GM23338 (cell line): ENCODE measurements at regions not wholly inside any gene's neighbourhood (a gene's known extent, or its start where the extent isn't known, plus 50 kb on each side); places are given as distances from the start of the nearest gene placed in this dataset.

Experiments used
- CTCF ChIP-seq, 2 experiments: fragments of 200-600 bp in 1 of 2; sonication (generic) in 1 of 2; conservative IDR thresholded peaks; 2 replicates each; pipeline versions ENCODE4 v1.5.1 to v1.6.1; 2016 to 2017; ENCODE audit warnings: antibody characterized with exemption in 2 of 2, low read depth in 2 of 2, mild to moderate bottlenecking in 2 of 2, moderate library complexity in 1 of 2
- EZH2 ChIP-seq: fragments of 200-600 bp; sonication (generic); IDR thresholded peaks from one replicate; pipeline ENCODE4 v1.8.0; 2017; ENCODE audit warnings: antibody characterized with exemption, mild to moderate bottlenecking, low read depth; ENCODE audit not compliant: unreplicated experiment
- EZH2phosphoT487 ChIP-seq: fragments of 200-600 bp; sonication (generic); IDR thresholded peaks from one replicate; pipeline ENCODE4 v1.8.1; 2018; ENCODE audit warnings: antibody characterized with exemption; ENCODE audit not compliant: unreplicated experiment
- JUNB ChIP-seq: IDR thresholded peaks from one replicate; pipeline ENCODE4 v1.6.1; 2016; ENCODE audit warnings: antibody characterized with exemption; ENCODE audit not compliant: unreplicated experiment
- POLR2AphosphoS5 ChIP-seq: IDR thresholded peaks from 2 replicates; pipeline ENCODE4 v1.6.1; 2016; ENCODE audit warnings: antibody characterized with exemption, low read depth
- REST ChIP-seq: IDR thresholded peaks from one replicate; pipeline ENCODE4 v1.6.1; 2018; ENCODE audit warnings: antibody characterized with exemption; ENCODE audit not compliant: unreplicated experiment
- ZNF462 ChIP-seq: fragments of 250-450 bp; sonication (Bioruptor Pico); IDR thresholded peaks from 2 replicates; pipeline ENCODE4 v1.5.0; 2020; ENCODE audit warnings: mild to moderate bottlenecking, moderate library complexity

GRCh38 chr12:42815068-42815467, 225.5 kb upstream of the PRICKLE1 start:
- TF ChIP-seq EZH2 (no peak), CTCF (conservative IDR thresholded peaks at IDR 0.05; ENCODE audit: low read depth in 2 of 2) (no peak), ZNF462 (CRISPR knock-in tag) (no peak), JUNB (no peak), EZH2phosphoT487 (no peak), POLR2AphosphoS5 (no peak), REST (no peak)
